Body of pancreas (tissue), 4 donors: ENCODE measurements at regions not wholly inside any gene's neighbourhood (a gene's known extent, or its start where the extent isn't known, plus 50 kb on each side); places are given as distances from the start of the nearest gene placed in this dataset.

Experiments
- POLR2A ChIP-seq, 3 donors: fragments of 450-650 bp; IDR thresholded peaks; one replicate each; pipeline ENCODE4 v1.6.1; 2016; ENCODE audit warnings: antibody characterized with exemption in 3 of 3, mild to moderate bottlenecking in 2 of 3
- TF ChIP-seq, protein P1 (sequence below), 7 experiments: fragments of 450-650 bp in 4 of 7; fragments of 200-600 bp in 3 of 7; sonication (generic) in 3 of 7; IDR thresholded peaks; one replicate each; pipeline ENCODE4 v1.5.1; 2016 to 2019; ENCODE audit warnings: antibody characterized with exemption in 7 of 7

DNA sequence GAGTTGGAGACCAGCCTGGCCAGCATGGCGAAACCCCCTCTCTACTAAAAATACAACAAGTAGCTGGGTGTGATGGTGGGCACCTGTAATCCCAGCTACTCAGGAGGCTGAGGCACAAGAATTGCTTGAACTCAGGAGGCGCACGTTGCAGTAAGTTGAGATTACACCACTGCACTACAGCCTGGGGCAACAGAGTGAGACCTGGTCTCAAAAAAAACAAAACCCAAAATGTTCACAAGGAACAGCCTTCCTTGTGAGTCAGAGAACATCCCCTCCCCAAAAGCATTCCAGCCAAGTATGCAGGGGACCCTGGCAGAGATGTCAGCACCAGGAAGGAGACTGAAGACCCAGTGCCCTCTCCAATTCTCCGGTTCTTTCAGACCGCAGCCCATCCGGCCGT, 314.9 kb upstream of the TSHZ3 start:
- TF ChIP-seq, protein P1, sequence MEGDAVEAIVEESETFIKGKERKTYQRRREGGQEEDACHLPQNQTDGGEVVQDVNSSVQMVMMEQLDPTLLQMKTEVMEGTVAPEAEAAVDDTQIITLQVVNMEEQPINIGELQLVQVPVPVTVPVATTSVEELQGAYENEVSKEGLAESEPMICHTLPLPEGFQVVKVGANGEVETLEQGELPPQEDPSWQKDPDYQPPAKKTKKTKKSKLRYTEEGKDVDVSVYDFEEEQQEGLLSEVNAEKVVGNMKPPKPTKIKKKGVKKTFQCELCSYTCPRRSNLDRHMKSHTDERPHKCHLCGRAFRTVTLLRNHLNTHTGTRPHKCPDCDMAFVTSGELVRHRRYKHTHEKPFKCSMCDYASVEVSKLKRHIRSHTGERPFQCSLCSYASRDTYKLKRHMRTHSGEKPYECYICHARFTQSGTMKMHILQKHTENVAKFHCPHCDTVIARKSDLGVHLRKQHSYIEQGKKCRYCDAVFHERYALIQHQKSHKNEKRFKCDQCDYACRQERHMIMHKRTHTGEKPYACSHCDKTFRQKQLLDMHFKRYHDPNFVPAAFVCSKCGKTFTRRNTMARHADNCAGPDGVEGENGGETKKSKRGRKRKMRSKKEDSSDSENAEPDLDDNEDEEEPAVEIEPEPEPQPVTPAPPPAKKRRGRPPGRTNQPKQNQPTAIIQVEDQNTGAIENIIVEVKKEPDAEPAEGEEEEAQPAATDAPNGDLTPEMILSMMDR (IDR thresholded peaks at IDR 0.05) = no peak
- TF ChIP-seq POLR2A (IDR thresholded peaks at IDR 0.05) = no peak
